ENCODE measurements at regions not wholly inside any gene's neighbourhood (a gene's known extent, or its start where the extent isn't known, plus 50 kb on each side); places are given as distances from the start of the nearest gene placed in this dataset.

DNA sequence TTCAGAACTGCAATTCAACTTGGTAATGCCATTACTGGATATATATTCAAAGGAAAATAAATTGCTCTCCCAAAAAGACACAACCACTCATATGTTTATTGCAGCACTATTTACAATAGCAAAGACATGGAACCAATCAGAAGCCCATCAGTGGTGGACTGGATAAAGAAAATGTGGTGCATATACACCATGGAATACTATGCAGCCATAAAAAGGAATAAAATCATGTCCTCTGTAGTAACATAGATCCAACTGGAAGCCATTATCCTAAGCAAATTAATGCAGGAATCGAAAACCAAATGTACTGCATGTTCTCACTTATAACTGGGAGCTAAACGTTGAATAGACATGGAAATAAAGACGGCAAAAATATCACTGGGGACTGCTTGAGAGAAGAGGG is 117.0 kb downstream of the MAP3K21 start:
- no peak for TF ChIP-seq CTCF (IDR thresholded peaks at IDR 0.05)
- Histone ChIP-seq H3K9me3 (no peaks in the 10 kb centered on the region), H3K36me3 (no peaks in the 10 kb centered on the region), H3K27ac (no peak overlapping the region), H3K27me3 (peaks cover 0 to 11% of the 10 kb centered on the region in 2 donors), H3K4me3 (no peak overlapping the region), H3K4me1 (no peaks in the 10 kb centered on the region)
- intact Hi-C loops (cut with DNase I; ENCODE audit: low total_unique reads), result no loop called here
- DNase-seq, result no peak

GRCh38 chr1:233445737-233446136 is 118.2 kb downstream of the MAP3K21 start:
- Histone ChIP-seq H3K36me3 (no peaks in the 10 kb centered on the region), H3K4me3 (no peak overlapping the region), H3K27ac (no peak overlapping the region), H3K27me3 (no peaks in the 10 kb centered on the region), H3K9me3 (no peaks in the 10 kb centered on the region), H3K4me1 (no peaks in the 10 kb centered on the region)
- intact Hi-C loops (cut with DNase I; ENCODE audit: low total_unique reads), result no loop called here
- no peak for DNase-seq
- no peak for TF ChIP-seq CTCF (IDR thresholded peaks at IDR 0.05)

DNA sequence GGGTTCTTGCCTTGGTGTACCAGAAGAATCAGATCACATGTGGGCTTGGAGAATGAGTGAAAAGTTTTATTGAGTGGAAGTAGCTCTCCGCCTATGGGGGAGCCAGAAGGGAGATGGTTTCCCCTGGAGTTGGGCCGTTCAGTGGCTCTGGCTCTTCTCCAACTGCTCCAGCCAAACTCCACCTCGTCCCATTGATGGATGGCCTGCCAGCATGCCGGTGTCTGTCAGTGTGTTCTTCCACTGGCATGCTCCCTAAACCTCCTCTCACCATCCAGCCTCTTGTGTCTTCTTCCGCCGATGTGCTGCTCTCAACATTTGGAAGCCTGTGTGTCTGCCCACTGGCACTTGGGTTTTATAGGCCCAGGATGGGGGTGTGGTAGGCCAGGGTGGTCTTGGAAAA is 119.4 kb downstream of the MAP3K21 start:
- no peak for DNase-seq
- H3K4me3 ChIP-seq, result no peak overlapping the region
- intact Hi-C loops (cut with DNase I; ENCODE audit: low total_unique reads), result no loop called here
- H3K36me3 ChIP-seq, result no peaks in the 10 kb centered on the region
- H3K4me1 ChIP-seq, result no peaks in the 10 kb centered on the region
- H3K27me3 ChIP-seq, result no peaks in the 10 kb centered on the region
- H3K9me3 ChIP-seq, result no peaks in the 10 kb centered on the region
- no peak overlapping the region for H3K27ac ChIP-seq
- no peak for TF ChIP-seq CTCF (IDR thresholded peaks at IDR 0.05)

DNA sequence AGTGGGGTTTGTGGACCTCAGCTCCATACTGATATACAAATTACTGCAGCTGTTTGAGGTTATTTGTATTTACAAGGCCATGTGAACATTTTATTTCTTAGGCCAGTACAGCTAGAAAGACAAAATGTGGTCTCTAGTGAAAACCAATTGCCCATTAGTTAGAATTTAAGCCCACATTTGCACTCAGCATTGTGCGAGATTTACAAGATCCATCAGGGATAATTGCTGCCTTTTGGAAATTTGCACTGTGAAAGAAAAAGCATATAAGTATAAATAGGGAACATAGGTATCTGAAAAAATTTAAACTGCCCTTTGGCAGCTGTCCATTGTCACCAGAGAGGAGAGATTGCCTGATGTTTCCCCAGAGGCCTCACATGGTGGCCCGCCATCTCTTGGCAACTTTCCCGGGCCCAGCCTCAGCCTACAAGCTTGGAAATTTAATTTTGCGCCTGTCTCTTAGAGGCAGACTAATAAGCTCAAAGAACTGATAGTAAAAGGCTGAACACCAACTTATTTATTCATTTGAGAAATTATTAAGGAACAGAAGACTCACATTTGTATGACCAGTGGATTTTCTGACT is 120.7 kb downstream of the MAP3K21 start:
- intact Hi-C loops (cut with DNase I; ENCODE audit: low total_unique reads), result no loop called here
- H3K36me3 ChIP-seq, result no peaks in the 10 kb centered on the region

DNA sequence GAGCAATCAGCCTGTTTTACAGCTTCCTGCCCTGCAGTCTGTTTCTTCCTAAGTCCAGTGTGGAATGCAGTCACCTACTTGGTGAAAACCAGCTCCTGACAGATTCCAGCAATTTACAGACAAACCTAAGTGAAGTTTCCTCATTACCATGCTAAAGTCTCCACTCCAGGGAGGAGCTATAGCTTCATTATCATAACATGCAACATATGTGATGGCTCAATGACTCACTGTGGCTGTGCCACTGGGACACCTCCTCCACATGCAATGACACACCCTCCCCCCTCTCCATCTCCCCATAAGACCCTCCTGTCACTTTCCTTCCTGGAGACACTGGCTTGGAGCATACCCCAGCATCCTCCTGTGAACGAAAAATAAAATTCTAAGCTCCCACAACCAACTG is 125.2 kb downstream of the MAP3K21 start:
- Histone ChIP-seq H3K9me3 (no peaks in the 10 kb centered on the region), H3K36me3 (no peaks in the 10 kb centered on the region), H3K27ac (no peak overlapping the region), H3K27me3 (no peaks in the 10 kb centered on the region), H3K4me1 (no peaks in the 10 kb centered on the region), H3K4me3 (no peak overlapping the region)
- TF ChIP-seq CTCF (IDR thresholded peaks at IDR 0.05), result no peak
- intact Hi-C loops (cut with DNase I; ENCODE audit: low total_unique reads), result no loop called here
- no peak for DNase-seq

More for the DNA sequence above, 120.7 kb downstream of the MAP3K21 start:
- no peaks in the 10 kb centered on the region for H3K4me1 ChIP-seq
- no peak for DNase-seq
- no peaks in the 10 kb centered on the region for H3K9me3 ChIP-seq
- no peak overlapping the region for H3K27ac ChIP-seq
- no peaks in the 10 kb centered on the region for H3K27me3 ChIP-seq
- no peak for TF ChIP-seq CTCF (IDR thresholded peaks at IDR 0.05)
- no peak overlapping the region for H3K4me3 ChIP-seq
